HG03521 (cell line): ENCODE measurements at regions not wholly inside any gene's neighbourhood (a gene's known extent, or its start where the extent isn't known, plus 50 kb on each side); places are given as distances from the start of the nearest gene placed in this dataset.

Source experiments
- ATAC-seq: cut with Tn5 transposase; IDR thresholded peaks from one replicate; pipeline ENCODE4 v1.9.1; 2021; ENCODE audit warnings: mild to moderate bottlenecking, moderate library complexity; ENCODE audit not compliant: unreplicated experiment

DNA sequence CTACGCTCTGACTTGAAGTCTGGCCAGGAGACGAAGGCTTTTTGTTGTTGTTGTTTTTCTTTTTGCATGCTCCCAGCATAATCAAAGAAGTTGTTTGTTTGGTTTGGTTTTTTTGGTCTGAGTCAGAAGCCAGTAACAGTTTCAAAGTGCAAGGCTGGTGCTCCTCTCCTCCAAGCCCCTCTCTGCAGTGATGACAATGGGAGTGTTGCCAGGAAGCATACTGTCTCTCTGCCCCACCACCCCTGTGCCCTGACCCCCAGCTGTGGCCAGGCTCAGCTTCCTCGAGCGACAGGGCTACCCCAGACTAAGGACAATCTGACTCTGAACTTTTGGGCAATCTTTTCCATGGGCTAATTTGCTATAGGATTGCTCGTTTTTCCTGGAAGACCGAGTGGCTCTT lies 173.8 kb upstream of the PITX1 start:
- no peak for ATAC-seq

DNA sequence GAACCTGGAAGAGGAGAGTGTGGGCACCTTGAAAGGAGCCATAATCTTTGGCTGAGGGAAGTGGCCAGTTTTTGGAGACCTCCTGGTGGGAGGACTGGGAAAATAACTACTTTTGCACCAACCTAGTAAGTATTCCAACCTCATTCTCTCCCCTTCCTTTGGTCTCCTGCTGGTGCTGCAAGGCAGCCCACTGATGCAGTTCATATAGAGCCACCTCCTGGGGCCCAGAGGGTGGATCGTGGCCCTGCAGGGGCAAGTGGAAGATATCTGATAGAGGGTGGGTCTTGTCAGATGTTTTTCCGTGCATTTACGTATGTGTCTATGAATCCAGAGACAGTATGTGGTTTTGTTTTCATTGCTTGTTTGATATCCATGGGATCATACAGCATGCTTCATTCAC lies 172.8 kb upstream of the PITX1 start:
- ATAC-seq: no peak

DNA sequence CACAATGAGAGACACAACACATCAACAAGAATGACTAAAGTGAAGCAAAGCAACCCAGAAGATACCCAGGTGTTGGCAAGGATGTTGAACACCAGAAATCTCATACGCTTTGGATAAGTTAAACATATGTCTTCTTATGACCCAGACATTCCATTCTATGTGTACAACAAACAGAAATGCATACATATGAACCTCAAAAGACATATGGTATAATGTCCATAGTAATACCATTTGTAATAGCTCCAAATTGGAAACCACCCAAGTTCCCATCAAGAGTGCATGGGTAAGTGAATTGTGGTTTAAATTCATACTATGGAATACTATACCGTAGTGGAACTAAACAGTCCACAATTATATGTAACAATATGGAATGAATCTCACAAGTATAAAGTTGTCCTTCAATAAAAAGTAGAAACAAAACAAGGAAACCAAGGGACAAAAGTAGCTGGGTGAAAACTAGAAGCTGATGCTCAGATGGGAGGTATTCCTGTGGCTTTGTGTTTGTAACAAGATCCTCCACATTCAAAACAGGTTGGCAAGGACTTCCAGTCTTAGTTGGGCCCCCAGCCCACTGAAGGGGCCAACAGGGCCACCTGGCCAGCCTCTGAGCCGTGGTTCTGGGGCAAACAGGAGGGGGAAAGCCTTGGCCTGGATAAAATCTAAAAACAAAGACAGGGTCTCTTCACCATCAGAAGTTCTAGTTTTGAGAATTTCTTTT lies 171.8 kb upstream of the PITX1 start:
- ATAC-seq: no peak

DNA sequence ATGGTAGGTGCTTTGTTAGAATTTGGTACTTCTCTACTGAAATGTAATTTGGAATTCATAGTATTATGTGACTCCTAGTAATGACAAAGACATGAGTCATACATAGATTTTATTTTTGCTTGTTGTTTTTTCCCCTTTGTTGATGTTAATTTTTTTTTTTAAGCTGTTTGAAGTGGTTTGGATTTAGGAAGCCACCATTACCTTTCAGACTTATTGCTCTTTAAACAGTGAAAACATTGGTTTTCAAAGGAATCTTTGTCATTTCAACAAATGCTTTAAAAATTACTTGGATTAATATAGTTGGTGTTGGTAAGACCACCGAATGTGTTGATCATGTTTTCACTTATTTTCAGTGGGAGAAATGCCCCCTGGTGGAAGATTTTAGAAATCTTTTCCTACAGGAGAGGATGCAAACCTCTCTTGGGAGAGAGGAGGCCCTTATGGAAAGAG lies 170.1 kb upstream of the PITX1 start:
- no peak for ATAC-seq

DNA sequence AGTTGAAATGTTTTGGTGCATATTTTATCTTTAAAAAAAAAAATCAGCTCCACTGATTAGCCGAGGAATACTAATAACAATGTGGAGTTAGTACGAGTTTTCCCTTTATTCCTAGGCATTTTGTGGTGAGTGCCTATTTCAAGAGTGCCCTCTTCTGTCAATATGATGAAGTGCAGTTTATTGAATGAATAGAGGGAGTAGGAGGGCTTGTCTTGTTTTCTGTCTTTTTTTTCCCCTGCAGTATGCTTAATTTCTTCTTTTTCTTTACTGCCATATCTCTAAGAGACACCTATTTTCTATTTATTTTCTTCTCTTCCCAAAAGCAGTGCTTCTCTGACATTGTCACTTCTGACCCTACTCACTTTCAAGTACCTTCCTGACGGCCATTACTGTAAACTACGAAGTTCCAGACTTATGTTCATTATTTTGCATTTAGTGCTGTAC lies 169.6 kb upstream of the PITX1 start:
- ATAC-seq: no peak

- ATAC-seq: no peak
Observed at GRCh38 chr5:135203019-135203418, 169.0 kb upstream of the PITX1 start.

DNA sequence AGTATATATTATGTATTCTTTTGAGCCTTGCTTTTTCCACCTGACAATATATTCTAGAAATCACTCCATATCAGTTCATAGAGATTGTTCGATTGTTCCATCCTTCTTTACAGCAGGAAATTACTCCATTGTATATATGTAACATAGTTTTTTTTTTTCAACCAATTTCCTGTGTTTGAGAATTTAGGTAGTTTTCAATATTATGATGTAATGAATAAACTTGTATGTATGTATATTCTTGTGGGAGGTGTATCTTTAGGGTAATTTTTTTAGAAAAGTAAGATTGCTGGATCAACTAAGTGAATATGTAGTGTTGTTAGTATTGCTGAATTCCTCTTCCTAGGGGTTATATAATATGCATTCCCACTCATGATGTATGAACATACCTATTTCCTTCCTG lies 165.9 kb upstream of the PITX1 start:
- ATAC-seq: no peak

DNA sequence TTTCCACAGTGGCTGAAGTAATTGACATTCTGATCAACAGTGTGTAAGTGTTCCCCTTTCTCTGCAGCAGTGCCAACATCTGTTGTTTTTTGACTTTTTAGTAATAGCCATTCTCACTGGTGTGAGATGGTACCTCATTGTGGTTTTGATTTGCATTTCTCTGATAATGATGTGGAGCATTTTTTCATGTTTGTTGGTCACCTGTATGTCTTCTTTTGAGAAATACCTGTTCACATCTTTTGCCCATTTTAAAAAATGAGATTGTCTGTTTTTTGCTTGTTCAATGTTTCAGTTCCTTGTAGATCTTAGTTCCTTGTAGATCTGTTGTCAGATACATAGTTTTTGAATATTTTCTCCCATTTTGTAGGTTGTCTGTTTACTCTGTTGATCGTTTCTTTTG lies 162.5 kb upstream of the PITX1 start:
- ATAC-seq: no peak

DNA sequence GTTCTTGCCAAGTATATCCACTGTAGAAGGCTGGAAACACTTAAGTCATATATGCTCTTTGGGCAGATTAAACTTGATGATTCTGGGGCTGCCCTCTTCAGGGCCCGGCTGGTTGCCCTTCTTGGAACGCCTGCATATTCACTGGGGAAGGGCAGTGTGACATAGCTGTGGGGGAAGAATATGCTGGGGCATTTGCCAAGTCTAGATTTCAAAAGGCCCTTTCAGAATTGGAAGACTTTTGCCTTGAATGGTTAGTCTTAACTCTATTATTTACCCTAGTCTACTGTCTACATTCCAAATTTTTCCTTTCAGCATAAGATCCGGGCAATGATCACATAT lies 161.2 kb upstream of the PITX1 start:
- ATAC-seq: no peak

- no peak for ATAC-seq
Observed at GRCh38 chr5:135194573-135195269, 160.7 kb upstream of the PITX1 start.

GRCh38 chr5:135194126-135194488 lies 160.1 kb upstream of the PITX1 start:
- no peak for ATAC-seq

DNA sequence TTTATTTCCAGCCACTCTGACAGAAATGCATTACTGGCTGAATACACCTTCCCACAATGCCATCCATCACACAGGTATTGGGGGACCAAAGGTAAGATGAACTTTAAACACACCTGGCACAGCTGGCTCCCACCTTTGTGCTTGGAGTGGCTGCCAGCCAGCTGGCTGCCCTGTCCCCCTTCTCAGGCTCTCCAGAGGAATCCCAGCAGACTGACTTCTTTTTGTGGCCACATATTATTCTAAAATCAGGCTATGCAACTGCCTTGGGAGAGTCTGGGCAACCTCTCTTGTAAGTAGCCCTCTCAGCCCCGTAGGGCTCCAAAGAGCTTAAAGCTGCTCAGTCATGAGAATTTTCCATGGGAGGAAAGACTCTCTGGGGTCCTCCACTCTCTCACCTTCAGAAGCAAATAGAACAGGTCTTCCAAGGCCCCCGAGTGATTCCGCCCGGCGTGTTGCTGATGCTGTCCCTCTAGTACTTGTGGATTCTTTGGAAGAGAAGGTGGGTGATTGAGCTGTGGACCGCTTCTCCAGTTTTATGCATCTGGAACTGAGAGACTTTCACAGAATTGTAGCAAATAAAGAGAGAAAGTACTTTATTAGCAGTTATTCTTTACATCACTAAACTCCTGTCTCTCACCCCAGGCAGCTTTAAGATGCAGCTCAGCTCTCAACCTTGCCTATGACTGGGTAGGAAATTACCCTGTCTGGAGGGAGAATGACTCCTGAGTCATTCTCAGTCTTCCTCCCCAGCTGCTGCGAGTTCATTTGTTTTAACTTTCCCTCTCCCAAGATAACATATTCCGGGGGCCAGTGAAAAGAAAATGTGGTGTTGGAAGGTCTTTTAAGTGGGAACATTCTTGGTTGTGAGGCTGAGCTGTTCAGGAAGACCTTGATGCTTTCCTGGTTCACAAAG lies 159.4 kb upstream of the PITX1 start:
- no peak for ATAC-seq

DNA sequence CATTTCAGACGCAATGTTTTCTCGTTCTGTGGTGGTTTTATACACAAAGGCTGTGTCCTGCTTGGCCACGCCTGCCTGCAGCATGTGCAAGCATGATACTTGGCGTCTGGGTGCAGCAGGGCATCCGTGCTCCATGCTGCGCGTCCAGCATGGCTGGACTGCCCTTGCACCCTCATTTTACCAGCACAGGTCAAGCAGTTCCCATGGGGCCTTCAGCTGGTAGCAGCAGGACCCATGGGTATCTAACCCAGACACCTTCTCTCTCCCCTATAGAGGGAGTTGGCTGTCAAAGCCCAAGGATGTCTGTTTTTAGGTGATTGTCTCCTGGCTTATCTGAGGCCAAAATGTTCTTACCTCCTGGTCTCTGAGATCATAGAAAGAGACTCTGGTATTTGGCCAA lies 158.3 kb upstream of the PITX1 start:
- no peak for ATAC-seq

DNA sequence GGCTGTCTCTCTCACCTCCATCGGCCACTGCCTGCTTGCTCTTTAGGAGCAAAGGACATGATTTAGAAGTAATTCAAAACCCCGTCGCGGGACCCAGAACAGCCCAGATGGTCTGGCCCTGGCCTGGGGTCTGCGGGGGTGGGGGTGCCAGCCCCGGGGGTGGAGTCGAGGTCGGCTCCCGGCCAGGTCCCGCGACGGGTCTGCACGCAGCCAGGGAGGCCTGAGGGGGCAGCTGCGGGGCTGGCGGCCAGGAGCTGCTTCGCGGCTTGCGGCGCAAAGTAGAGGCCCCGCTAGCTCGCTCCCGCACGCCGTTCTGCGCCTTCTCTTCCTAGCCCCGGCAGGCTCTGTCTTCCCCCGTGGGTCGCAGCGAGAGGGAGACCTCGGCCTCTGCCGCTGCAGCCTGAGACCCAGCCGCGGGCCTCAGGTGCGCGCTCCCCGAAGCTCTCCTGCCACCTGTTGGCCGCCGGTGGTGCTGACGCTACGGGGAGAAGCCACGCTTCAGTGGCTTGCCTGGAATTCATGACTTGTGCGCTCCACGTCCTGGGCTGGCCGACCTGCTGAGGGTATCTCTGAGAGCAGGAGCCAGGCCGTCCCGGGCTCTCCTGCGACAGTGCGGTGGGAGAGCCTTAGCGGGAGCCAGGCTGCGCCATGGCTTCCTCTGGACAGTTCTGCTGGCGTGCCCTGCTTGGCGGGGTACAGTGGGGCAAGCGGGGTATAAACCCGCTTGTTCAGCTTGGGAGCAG lies 157.2 kb upstream of the PITX1 start:
- peak; percentile 84 for ATAC-seq

DNA sequence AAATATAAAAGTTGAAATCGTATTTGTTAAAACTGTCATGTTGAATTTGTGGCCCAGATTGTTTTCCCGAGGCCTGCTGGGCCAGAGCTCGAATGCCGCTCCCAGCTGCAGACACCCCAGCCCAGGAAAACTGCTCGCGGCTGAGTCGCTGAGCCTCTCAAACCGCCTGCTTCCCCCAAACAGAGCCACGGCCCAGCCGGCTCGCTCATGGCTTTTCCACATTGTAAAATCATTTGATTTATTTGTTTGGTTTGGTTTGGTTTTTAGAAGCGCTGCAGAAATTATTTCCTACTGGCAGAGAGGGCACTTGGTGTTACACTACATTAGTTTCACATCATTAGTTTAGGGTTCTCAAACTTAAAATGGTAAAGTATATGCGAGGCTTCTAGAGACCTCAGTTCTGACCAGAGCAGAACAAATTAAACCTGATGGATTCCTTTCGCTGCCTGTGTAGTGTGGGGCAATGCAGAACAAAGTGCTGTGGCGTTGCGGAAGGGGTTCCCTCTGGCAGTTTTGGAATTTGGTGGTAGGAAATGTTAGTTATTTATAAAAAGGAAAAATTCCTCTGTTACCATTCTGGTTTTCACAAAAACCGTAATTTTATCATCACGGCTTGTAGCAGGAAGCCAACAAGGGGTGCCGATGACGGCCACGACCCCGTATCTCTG lies 156.5 kb upstream of the PITX1 start:
- ATAC-seq: no peak

DNA sequence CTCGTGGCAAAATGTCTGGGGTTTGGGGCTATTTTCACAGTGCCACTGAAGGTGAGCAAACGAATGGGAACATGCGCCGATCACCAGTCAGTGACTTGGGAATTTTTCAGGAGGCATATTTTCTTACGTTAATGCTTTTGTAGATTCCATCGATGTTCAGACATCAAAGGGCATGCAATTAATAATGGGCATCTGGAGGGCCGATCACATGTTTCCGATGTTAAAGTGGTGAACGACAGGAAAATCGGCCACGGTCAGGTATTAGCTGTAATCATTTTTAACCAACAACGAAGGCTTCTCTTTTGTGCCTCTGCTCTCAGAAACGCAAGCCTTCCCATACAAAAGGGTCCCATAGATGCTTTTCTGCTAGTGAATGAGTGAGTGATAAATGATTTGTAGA lies 155.0 kb upstream of the PITX1 start:
- no peak for ATAC-seq

- ATAC-seq: no peak
Observed at GRCh38 chr5:135188233-135188914, 154.3 kb upstream of the PITX1 start.

DNA sequence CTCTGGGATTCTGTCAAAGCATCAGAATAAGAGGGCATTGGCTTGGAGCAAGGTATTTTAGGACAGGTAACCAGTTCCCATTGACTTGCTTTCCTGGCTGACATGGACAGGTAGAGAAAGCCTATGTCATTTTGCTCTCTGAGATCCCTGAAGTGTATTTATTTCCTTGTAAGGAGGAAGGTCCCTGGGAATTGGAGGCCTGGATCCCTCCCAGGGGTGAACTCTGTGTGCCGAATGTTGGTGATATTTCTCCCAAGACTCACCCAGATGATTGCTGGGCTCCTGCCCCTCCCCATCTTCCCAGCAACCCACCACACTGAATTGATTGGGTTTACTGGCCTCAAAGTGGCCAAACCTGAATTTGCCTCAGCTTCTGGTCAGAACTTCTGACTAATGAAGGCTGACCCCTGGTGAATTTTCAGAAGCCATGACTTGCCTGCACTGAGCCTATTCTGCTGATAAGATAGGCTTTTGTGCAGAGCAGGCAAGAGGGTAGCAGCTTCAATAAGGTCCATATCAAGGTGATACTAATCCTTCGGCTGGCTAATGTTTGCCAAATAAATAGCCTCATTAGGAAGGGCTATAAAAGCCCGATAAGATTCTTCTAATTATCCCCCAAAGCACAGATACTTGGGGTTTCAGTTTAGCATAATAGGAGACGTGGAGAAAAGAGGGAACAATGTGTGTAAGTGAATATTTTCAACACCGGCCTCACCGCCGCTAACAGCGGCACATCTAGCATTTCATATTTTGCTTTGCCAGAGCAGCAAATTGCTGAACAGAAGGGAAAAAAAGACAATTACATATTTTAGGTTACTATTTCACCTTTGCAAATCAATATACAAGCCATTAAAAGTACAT lies 152.9 kb upstream of the PITX1 start:
- no peak for ATAC-seq

GRCh38 chr5:135185481-135186065 lies 151.5 kb upstream of the PITX1 start:
- ATAC-seq: no peak
